ENCODE measurements at regions not wholly inside any gene's neighbourhood (a gene's known extent, or its start where the extent isn't known, plus 50 kb on each side); places are given as distances from the start of the nearest gene placed in this dataset.
"Not testable (repeated sequence)": the region's sequence is repeated elsewhere in the genome, so short reads cannot be mapped to it uniquely, and the experiment has no call there.

DNA sequence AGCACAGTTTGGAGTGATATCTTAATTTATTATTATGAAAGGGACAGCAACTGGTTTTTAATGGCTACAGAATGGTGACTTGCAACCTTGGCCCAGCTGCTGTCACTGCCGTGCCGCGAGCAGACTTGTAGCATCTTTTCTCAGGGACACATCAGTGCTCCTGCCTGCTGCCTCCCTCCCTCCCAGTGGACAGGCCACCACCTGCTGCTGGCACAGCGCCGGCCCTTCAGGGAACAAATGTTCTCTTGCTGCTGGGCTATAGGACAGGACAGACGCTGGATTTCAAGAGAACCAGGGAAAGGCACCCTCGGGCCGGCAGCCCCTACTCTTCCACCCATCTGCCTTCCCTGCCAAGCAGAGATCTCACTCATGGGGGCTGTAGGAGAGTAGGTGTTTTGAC, 413.8 kb upstream of the NFIA start:
- no peak for ATAC-seq (replicated peaks)
- H3K27ac Mint-ChIP-seq: no peak overlapping the region
- no peaks in the 10 kb centered on the region for H3K27me3 Mint-ChIP-seq
- H3K36me3 Mint-ChIP-seq: no peaks in the 10 kb centered on the region
- no peak overlapping the region for H3K4me3 Mint-ChIP-seq
- H3K4me1 Mint-ChIP-seq: no peaks in the 10 kb centered on the region
- DNase-seq: no peak
- H3K9me3 Mint-ChIP-seq: no peaks in the 10 kb centered on the region

DNA sequence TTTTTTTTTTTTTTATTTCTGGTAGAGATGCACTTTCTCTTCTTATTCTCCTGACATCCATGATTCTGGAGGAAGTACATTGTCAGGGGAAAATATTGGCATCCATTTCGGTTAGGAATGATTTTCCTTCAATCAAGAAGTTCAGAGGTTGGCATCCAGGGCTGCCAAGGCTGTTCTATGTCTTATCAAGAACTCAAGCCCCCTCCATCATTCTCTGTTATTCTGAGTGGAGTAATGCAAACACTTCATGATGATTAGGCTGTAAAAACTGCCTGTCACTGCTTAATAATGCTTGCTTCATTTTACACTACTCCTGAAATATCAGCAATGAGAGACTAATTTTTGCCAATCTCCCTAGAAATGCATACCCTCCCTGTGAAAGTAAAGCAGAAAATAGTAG, 417.1 kb upstream of the NFIA start:
- ATAC-seq (replicated peaks) (no peak), DNase-seq (no peak)
- no peaks in the 10 kb centered on the region for H3K27me3 Mint-ChIP-seq
- H3K4me1 Mint-ChIP-seq: no peaks in the 10 kb centered on the region
- no peaks in the 10 kb centered on the region for H3K36me3 Mint-ChIP-seq
- no peak overlapping the region for H3K4me3 Mint-ChIP-seq
- H3K9me3 Mint-ChIP-seq: no peaks in the 10 kb centered on the region
- H3K27ac Mint-ChIP-seq: no peak overlapping the region

DNA sequence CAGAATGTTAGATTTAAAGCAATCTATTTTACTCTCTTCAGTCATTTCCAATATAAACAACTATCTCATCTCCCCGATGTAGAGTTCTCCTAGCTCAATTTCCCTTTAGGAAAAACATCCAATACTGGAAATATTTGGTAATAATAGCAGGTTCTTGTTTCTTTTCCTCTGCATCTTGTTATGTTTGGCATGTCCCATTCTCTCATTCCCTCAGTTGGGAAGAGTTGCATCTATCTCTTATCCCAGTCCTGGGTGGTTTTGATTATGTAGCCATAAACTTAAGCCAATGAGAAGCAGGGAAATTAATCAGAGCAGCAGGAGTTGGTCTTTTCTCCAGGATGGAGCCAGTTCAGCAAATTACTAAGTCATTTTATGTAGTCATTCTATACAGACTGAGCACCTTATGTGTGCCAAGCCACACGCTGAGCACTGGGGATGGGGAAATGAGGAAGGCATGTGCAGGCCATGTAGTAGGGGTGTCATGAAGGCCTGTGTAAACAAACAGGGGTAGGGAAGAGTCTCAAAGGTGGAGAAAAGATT, 418.2 kb upstream of the NFIA start:
- H3K4me1 Mint-ChIP-seq: no peaks in the 10 kb centered on the region
- no peaks in the 10 kb centered on the region for H3K27me3 Mint-ChIP-seq
- no peaks in the 10 kb centered on the region for H3K36me3 Mint-ChIP-seq
- H3K9me3 Mint-ChIP-seq: no peaks in the 10 kb centered on the region
- ATAC-seq (replicated peaks): no peak
- no peak overlapping the region for H3K4me3 Mint-ChIP-seq
- H3K27ac Mint-ChIP-seq: no peak overlapping the region
- DNase-seq: no peak

DNA sequence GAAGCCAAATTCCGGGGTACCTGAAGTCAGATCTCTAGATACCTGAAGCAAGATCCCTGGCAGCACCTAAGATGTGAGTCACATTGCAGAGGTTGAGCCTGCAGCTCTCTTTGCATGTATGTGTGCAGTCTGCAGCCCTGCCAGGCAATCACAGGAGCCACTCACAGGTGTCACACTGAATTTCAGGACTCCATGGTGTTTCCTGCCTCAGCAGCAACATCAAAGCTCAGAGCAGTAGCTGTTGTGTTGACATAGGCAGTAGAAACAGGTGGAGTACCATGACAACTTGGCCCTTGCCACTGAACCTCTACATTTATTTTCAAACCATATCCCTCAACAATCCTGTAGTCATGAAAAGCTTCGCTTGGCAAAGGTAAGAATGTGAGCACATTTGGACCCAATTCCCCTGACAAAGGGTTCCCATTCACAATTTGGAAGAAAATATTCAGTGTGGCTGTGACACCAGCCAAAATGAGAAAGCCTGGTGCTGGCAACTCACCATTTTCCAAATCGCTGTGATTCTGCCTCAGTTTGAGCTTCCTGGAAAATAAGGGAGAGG, 419.8 kb upstream of the NFIA start:
- Mint-ChIP-seq H3K27me3 (peaks cover 0 to 5% of the 10 kb centered on the region in 2 donors), H3K36me3 (no peaks in the 10 kb centered on the region), H3K27ac (no peak overlapping the region), H3K9me3 (no peaks in the 10 kb centered on the region), H3K4me1 (no peaks in the 10 kb centered on the region), H3K4me3 (no peak overlapping the region)
- ATAC-seq (replicated peaks) (no peak), DNase-seq (no peak)

DNA sequence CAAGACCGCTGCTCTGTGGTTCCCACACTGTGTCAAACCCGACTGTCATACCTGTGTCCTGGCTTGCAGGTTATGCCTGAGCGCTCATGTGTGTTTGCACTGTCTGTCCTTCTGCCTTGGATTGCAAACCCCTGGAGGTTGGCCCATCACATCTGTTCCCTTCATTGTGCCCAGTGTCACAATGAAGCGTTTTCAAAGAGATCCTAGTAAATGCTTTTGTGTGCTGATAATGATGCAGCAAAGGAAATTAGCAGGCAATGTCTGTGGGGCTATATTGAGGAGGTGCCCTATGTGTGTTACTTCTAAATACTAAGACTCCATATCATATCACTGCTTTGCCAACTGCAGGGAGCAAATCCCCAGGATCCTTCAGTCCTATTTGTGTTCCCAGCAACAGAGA, 424.4 kb upstream of the NFIA start:
- H3K36me3 Mint-ChIP-seq: no peaks in the 10 kb centered on the region
- H3K4me1 Mint-ChIP-seq: no peaks in the 10 kb centered on the region
- no peak overlapping the region for H3K4me3 Mint-ChIP-seq
- no peak overlapping the region for H3K27ac Mint-ChIP-seq
- no peak for ATAC-seq (replicated peaks)
- no peak for DNase-seq
- peaks cover 0 to 11% of the 10 kb centered on the region in 2 donors for H3K27me3 Mint-ChIP-seq
- peaks cover 0 to 2% of the 10 kb centered on the region in 2 donors for H3K9me3 Mint-ChIP-seq

DNA sequence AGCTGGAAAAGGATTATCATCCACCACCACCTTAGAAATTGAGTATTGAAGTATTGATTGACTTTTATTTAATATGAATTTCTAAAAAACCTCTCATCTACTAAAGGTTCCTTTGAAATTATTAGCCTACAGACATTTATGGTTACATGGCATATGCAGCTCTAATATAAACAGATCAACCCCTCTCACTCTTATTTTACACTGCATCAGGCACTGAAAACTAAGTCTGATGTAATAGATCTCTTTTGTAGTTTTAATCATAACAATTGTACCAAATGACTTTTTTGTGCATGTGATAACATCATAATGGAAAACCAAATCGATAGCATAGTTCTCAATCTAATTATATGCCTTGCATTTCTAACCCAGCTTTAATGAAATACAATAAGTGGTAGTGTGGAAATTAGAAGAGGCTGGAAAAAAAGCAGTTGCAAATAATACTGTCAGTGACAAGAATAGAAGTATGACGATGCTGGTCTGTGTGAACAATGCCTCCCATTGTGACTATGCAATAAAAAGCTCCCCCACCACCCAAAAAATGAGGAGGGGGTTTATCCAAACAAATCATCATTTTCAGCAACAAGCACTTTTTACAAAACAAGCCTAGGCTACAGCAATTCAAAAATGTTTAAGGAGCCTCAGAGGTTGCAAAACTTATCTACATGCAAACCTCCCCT, 426.5 kb upstream of the NFIA start:
- no peak overlapping the region for H3K27ac Mint-ChIP-seq
- no peaks in the 10 kb centered on the region for H3K4me1 Mint-ChIP-seq
- H3K36me3 Mint-ChIP-seq: no peaks in the 10 kb centered on the region
- H3K9me3 Mint-ChIP-seq: peaks cover 3 to 5% of the 10 kb centered on the region in 2 donors
- peaks cover 0 to 11% of the 10 kb centered on the region in 2 donors for H3K27me3 Mint-ChIP-seq
- no peak for DNase-seq
- H3K4me3 Mint-ChIP-seq: no peak overlapping the region
- ATAC-seq (replicated peaks): no peak

DNA sequence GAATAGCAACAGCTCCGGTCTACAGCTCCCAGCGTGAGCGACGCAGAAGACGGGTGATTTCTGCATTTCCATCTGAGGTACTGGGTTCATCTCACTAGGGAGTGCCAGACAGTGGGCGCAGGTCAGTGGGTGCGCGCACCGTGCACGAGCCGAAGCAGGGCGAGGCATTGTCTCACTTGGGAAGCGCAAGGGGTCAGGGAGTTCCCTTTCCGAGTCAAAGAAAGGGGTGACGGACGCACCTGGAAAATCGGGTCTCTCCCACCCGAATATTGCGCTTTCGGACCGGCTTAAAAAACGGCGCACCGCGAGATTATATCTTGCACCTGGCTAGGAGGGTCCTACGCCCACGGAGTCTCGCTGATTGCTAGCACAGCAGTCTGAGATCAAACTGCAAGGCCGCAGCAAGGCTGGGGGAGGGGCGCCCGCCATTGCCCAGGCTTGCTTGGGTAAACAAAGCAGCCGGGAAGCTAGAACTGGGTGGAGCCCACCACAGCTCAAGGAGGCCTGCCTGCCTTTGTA, 442.3 kb upstream of the NFIA start:
- not testable (repeated sequence) for H3K4me3 Mint-ChIP-seq; H3K4me1 Mint-ChIP-seq; ATAC-seq (replicated peaks); H3K36me3 Mint-ChIP-seq; H3K9me3 Mint-ChIP-seq; H3K27ac Mint-ChIP-seq; DNase-seq; H3K27me3 Mint-ChIP-seq

DNA sequence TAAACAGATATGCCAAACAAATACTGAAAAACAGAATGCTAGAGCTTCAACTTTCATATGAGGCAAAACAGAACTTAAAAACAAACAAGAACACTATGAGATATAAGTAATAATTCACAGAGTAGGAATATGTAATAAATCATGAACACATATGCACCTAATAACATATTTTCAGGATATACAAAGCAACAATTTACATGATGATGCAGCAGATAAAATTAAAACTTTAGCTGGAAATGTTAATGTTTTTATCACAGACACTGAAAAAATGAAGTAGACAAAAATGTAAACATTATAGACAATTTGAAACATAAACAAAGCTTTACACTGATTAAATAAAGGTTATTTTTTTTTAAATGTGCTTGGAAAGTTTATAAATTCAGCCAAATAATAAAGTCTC, 443.1 kb upstream of the NFIA start:
- no peaks in the 10 kb centered on the region for H3K4me1 Mint-ChIP-seq
- ATAC-seq (replicated peaks) (no peak), DNase-seq (no peak)
- H3K9me3 Mint-ChIP-seq: peaks cover 0 to 1% of the 10 kb centered on the region in 2 donors
- no peaks in the 10 kb centered on the region for H3K36me3 Mint-ChIP-seq
- no peak overlapping the region for H3K4me3 Mint-ChIP-seq
- no peak overlapping the region for H3K27ac Mint-ChIP-seq
- peaks cover 0 to 6% of the 10 kb centered on the region in 2 donors for H3K27me3 Mint-ChIP-seq

DNA sequence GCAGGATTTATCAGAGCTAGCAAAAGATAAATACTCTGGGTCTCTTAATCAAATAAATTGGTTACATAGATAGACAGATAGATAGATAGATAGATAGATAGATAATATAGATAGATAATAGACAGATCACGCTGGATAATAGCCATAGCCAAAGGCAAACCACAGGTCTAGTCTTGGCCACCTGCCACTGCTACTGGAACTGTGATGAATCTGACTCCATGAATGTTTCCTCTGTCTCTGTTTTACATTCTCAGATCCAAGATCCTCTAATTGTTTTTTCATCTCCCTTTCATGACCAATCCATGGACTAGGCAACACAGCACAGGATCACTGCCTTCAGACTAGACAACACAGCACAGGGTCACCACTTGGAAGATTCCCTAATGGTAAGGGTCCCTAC, 444.7 kb upstream of the NFIA start:
- no peaks in the 10 kb centered on the region for H3K36me3 Mint-ChIP-seq
- DNase-seq (no peak), ATAC-seq (replicated peaks) (no peak)
- no peak overlapping the region for H3K4me3 Mint-ChIP-seq
- peaks cover 0 to 4% of the 10 kb centered on the region in 2 donors for H3K9me3 Mint-ChIP-seq
- H3K27me3 Mint-ChIP-seq: peaks cover 0 to 6% of the 10 kb centered on the region in 2 donors
- H3K27ac Mint-ChIP-seq: no peak overlapping the region
- no peaks in the 10 kb centered on the region for H3K4me1 Mint-ChIP-seq

DNA sequence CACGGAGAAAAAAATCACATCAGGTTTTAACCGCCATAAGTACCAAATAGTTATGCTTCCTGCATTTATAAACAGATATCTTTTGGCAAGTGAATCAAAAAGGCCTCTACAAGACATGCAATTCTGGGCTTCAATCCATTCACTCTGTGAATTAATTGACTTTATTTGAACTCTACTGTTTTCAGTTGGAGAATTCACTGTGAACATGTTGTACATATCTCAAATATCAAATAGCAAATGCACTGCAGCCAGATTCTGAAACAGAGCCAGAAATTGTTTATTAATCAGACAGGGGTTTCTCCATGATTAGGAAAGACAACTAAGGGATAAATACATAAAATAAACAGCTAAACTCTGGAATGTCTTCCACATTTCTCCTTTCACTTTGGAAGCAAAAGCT, 445.4 kb upstream of the NFIA start:
- H3K27ac Mint-ChIP-seq: no peak overlapping the region
- DNase-seq: no peak
- no peaks in the 10 kb centered on the region for H3K4me1 Mint-ChIP-seq
- peaks cover 0 to 6% of the 10 kb centered on the region in 2 donors for H3K27me3 Mint-ChIP-seq
- no peak for ATAC-seq (replicated peaks)
- H3K4me3 Mint-ChIP-seq: no peak overlapping the region
- H3K36me3 Mint-ChIP-seq: no peaks in the 10 kb centered on the region
- peaks cover 0 to 4% of the 10 kb centered on the region in 2 donors for H3K9me3 Mint-ChIP-seq

DNA sequence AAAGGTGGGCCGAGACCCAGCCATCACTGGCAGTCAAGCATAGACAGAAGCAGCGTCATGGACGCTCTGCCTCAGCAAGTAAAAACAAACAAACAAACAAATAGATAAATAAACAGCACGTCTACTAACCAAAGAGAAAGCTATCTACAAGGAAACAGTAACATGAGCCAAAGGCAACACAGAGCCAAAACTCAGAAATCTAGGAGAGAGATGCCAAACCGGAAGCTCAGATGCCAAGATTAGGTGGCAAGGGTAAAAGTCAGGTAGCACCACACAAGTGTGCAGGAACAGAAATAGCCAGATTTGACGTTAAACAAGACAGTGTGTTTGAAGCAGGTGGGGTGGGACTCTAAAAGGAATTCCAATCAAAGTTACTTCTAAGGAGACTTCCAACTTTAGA, 448.3 kb upstream of the NFIA start:
- no peaks in the 10 kb centered on the region for H3K4me1 Mint-ChIP-seq
- H3K4me3 Mint-ChIP-seq: no peak overlapping the region
- no peaks in the 10 kb centered on the region for H3K36me3 Mint-ChIP-seq

DNA sequence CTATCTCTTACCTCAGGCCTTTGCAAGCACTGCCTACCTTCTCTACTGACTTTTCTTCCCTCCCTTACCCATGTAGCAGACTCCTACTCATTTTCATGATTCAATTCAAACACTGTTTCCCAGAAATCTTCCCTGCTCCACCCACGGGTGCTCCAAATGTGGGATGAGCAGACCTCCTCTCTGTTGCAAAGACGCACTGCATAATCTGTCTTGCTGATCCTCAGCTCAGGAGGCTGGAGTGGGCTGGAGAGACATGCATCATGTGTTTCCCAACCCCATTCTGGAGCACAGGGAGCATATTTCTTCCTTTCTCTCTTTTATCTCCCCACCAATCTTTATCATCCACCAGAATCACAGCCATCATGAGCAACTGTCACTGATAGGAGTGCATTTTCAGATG, 459.9 kb upstream of the NFIA start:
- no peaks in the 10 kb centered on the region for H3K9me3 Mint-ChIP-seq
- peaks cover 8 to 14% of the 10 kb centered on the region in 2 donors for H3K27me3 Mint-ChIP-seq
- no peak overlapping the region for H3K4me3 Mint-ChIP-seq
- DNase-seq: no peak
- no peaks in the 10 kb centered on the region for H3K4me1 Mint-ChIP-seq
- no peak overlapping the region for H3K27ac Mint-ChIP-seq
- ATAC-seq (replicated peaks): no peak
- H3K36me3 Mint-ChIP-seq: no peaks in the 10 kb centered on the region

More for the DNA sequence above, 448.3 kb upstream of the NFIA start:
- H3K27ac Mint-ChIP-seq: no peak overlapping the region
- DNase-seq (no peak), ATAC-seq (replicated peaks) (no peak)
- peaks cover 0 to 6% of the 10 kb centered on the region in 2 donors for H3K27me3 Mint-ChIP-seq
- peaks cover 0 to 4% of the 10 kb centered on the region in 2 donors for H3K9me3 Mint-ChIP-seq

DNA sequence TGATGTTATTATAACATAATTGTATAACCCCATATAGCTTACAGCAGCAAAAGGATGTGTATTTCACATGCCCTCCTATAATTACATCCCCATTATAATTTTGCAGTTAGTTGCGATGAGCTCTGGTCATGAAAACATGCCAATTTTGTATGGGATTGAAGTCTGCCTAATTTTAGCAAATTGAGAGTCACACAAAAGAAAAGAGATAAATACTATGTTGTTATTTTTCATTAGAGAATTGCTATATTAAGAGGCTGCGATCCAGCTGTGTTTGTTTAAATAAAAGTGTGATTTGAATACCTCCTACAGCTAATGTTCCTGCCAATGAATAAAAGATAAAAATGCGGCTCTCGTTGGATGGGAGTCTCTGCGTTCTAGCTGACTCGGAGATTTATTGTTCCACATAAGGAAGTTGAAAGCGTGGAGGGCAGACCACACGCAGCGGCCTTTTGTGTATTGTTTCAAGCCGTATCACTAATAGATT, 461.0 kb upstream of the NFIA start:
- no peaks in the 10 kb centered on the region for H3K36me3 Mint-ChIP-seq
- ATAC-seq (replicated peaks) (no peak), DNase-seq (no peak)
- no peak overlapping the region for H3K4me3 Mint-ChIP-seq
- H3K4me1 Mint-ChIP-seq: no peaks in the 10 kb centered on the region
- peaks cover 8 to 14% of the 10 kb centered on the region in 2 donors for H3K27me3 Mint-ChIP-seq
- no peaks in the 10 kb centered on the region for H3K9me3 Mint-ChIP-seq
- no peak overlapping the region for H3K27ac Mint-ChIP-seq

DNA sequence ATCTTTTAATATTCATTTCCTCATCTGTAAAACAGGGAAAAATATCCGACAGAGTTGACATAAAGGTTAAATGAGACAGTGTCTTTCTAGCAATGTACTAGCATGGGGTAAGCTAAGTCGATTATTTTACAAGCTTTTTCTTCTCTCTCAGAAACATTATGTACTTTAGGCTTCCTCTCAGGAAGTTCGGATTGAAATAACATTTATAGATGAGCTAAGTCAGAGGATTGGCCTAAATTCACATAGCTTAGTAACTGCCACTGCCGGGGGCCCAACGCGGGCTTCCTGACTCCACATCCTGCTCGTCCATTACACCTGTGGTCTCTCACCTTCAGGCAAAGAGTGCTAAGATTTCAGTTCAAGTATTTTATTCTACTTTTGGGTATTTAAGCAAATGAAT, 462.3 kb upstream of the NFIA start:
- ATAC-seq (replicated peaks): no peak
- no peaks in the 10 kb centered on the region for H3K4me1 Mint-ChIP-seq
- no peak for DNase-seq
- no peak overlapping the region for H3K4me3 Mint-ChIP-seq
- no peaks in the 10 kb centered on the region for H3K9me3 Mint-ChIP-seq
- H3K36me3 Mint-ChIP-seq: no peaks in the 10 kb centered on the region
- H3K27ac Mint-ChIP-seq: no peak overlapping the region
- H3K27me3 Mint-ChIP-seq: peaks cover 8 to 14% of the 10 kb centered on the region in 2 donors

DNA sequence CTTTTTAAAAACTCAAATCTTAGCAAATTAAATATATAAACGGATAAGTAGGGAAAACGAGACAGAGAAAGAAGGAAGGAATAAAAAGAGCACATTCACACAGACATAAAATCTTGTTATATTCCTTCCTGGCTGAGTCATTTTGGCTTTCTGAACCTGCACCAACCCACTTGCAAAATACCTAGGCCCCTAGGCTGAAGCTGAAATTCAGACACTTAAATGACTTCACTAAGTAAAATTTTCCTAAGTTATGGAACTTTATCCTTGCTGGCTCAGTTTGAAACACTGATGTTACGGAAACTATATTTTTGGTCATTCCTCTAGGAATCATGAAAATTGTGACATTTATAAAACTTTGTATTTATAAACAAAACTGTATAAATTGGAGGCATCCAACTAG, 462.8 kb upstream of the NFIA start:
- no peak for ATAC-seq (replicated peaks)
- Mint-ChIP-seq H3K36me3 (no peaks in the 10 kb centered on the region), H3K4me1 (no peaks in the 10 kb centered on the region), H3K27me3 (peaks cover 8 to 14% of the 10 kb centered on the region in 2 donors), H3K4me3 (no peak overlapping the region), H3K9me3 (no peaks in the 10 kb centered on the region), H3K27ac (no peak overlapping the region)
- no peak for DNase-seq

All from stimulated activated naive B cell treated with anti-CD40 and anti-IgM and Interleukin-4, amounts not matched to agents 10 μg/mL and 1 μg/mL and 100 μg/mL, for 72 hours (primary cell).